Right atrium auricular region (tissue), 2 donors: ENCODE measurements at regions not wholly inside any gene's neighbourhood (a gene's known extent, or its start where the extent isn't known, plus 50 kb on each side); places are given as distances from the start of the nearest gene placed in this dataset.

Experiments used
- DNase-seq: peaks from one replicate; pipeline ENCODE4 v3.0.0-alpha.2; 2019; ENCODE audit warnings: low spot score
- H3K27ac ChIP-seq, 2 donors: fragments of 200-600 bp; sonication (generic); 1 replicate in 1 of 2; 2 replicates in 1 of 2; pipeline ENCODE4 v1.5.1; 2016 to 2019
- H3K27me3 ChIP-seq, 2 donors: fragments of 200-600 bp; sonication (generic); one replicate each; pipeline versions ENCODE4 v1.5.1 to v1.6.0; 2017 to 2019
- H3K36me3 ChIP-seq: fragments of 200-600 bp; sonication (generic); one replicate; pipeline ENCODE4 v1.5.1; 2016
- H3K4me1 ChIP-seq, 2 donors: fragments of 200-600 bp; sonication (generic); one replicate each; pipeline versions ENCODE4 v1.5.1 to v1.6.0; 2017 to 2019
- H3K4me3 ChIP-seq, 2 donors: fragments of 200-600 bp; sonication (generic); 1 replicate in 1 of 2; 2 replicates in 1 of 2; pipeline ENCODE4 v1.5.1; 2017 to 2019; ENCODE audit warnings: mild to moderate bottlenecking in 1 of 2, moderate library complexity in 1 of 2
- H3K9me3 ChIP-seq, 2 donors: fragments of 200-600 bp; sonication (generic); one replicate each; pipeline ENCODE4 v1.5.1; 2019
- CTCF ChIP-seq, 2 donors: fragments of 200-600 bp; sonication (generic); IDR thresholded peaks; one replicate each; pipeline ENCODE4 v1.5.1; 2019; ENCODE audit warnings: antibody characterized with exemption in 2 of 2

GRCh38 chr2:239558661-239559060 lies 157.8 kb upstream of the HDAC4 start:
- no peak for TF ChIP-seq CTCF (IDR thresholded peaks at IDR 0.05)
- Histone ChIP-seq H3K9me3 (no peaks in the 10 kb centered on the region), H3K4me3 (no peak overlapping the region), H3K4me1 (no peaks in the 10 kb centered on the region), H3K27ac (no peak overlapping the region), H3K36me3 (no peaks in the 10 kb centered on the region), H3K27me3 (no peaks in the 10 kb centered on the region)
- DNase-seq = no peak

- Histone ChIP-seq H3K27me3 (no peaks in the 10 kb centered on the region), H3K9me3 (no peaks in the 10 kb centered on the region), H3K36me3 (no peaks in the 10 kb centered on the region), H3K4me3 (no peak overlapping the region), H3K27ac (no peak overlapping the region), H3K4me1 (no peaks in the 10 kb centered on the region)
- no peak for DNase-seq
- no peak for TF ChIP-seq CTCF (IDR thresholded peaks at IDR 0.05)
These were observed 156.7 kb upstream of the HDAC4 start for GRCh38 chr2:239557516-239557915.

- no peak for DNase-seq
- H3K27ac ChIP-seq = no peak overlapping the region
- H3K9me3 ChIP-seq = no peaks in the 10 kb centered on the region
- TF ChIP-seq CTCF (IDR thresholded peaks at IDR 0.05) = no peak
- H3K4me3 ChIP-seq = no peak overlapping the region
- H3K27me3 ChIP-seq = no peaks in the 10 kb centered on the region
- no peaks in the 10 kb centered on the region for H3K4me1 ChIP-seq
- no peaks in the 10 kb centered on the region for H3K36me3 ChIP-seq
These were observed 154.7 kb upstream of the HDAC4 start for GRCh38 chr2:239555571-239555905.

GRCh38 chr2:239554766-239555570 lies 154.1 kb upstream of the HDAC4 start:
- Histone ChIP-seq H3K4me3 (no peak overlapping the region), H3K27me3 (no peaks in the 10 kb centered on the region), H3K36me3 (no peaks in the 10 kb centered on the region), H3K9me3 (no peaks in the 10 kb centered on the region), H3K4me1 (no peaks in the 10 kb centered on the region), H3K27ac (no peak overlapping the region)
- TF ChIP-seq CTCF (IDR thresholded peaks at IDR 0.05) = no peak
- no peak for DNase-seq

- H3K27ac ChIP-seq = no peak overlapping the region
- no peaks in the 10 kb centered on the region for H3K27me3 ChIP-seq
- H3K4me3 ChIP-seq = no peak overlapping the region
- H3K9me3 ChIP-seq = no peaks in the 10 kb centered on the region
- H3K4me1 ChIP-seq = no peaks in the 10 kb centered on the region
- no peak for TF ChIP-seq CTCF (IDR thresholded peaks at IDR 0.05)
- no peak for DNase-seq
- H3K36me3 ChIP-seq = no peaks in the 10 kb centered on the region
These were observed 152.7 kb upstream of the HDAC4 start for GRCh38 chr2:239553376-239554000.
